Right lobe of liver (tissue), 6 donors: ENCODE measurements at regions not wholly inside any gene's neighbourhood (a gene's known extent, or its start where the extent isn't known, plus 50 kb on each side); places are given as distances from the start of the nearest gene placed in this dataset.

Source experiments
- ATAC-seq, 4 donors: fragments of 200-7000 bp; cut with Tn5 transposase; one replicate each; pipeline ENCODE4 v1.9.1; 2020; ENCODE audit warnings: mild to moderate bottlenecking in 4 of 4, moderate library complexity in 4 of 4
- DNase-seq, 3 donors: peaks; one replicate each; pipeline ENCODE4 v3.0.0-alpha.2; 2020
- H3K27ac ChIP-seq, 3 donors: fragments of 200-600 bp; one replicate each; pipeline ENCODE4 v1.8.0; 2022
- H3K27me3 ChIP-seq, 2 donors: fragments of 200-600 bp; one replicate each; pipeline ENCODE4 v1.8.0; 2022
- H3K36me3 ChIP-seq, 4 donors: fragments of 200-600 bp; sonication (generic) in 1 of 4; one replicate each; pipeline versions ENCODE4 v1.5.1 to v1.8.0; 2017 to 2022; ENCODE audit warnings: control low read depth in 1 of 4
- H3K4me1 ChIP-seq, 4 donors: fragments of 200-600 bp; sonication (generic) in 1 of 4; one replicate each; pipeline versions ENCODE4 v1.5.1 to v1.8.0; 2017 to 2022; ENCODE audit warnings: control low read depth in 1 of 4
- H3K4me3 ChIP-seq, 3 donors: fragments of 200-600 bp; one replicate each; pipeline ENCODE4 v1.8.0; 2022
- H3K9me3 ChIP-seq, 4 donors: fragments of 200-600 bp; sonication (generic) in 1 of 4; one replicate each; pipeline versions ENCODE4 v1.5.1 to v1.8.0; 2017 to 2022; ENCODE audit warnings: control low read depth in 1 of 4
- CTCF ChIP-seq, 4 donors: fragments of 200-600 bp in 3 of 4; fragments of 450-650 bp in 1 of 4; IDR thresholded peaks; one replicate each; pipeline versions ENCODE4 v1.5.1 to v1.8.0; 2016 to 2022; ENCODE audit warnings: antibody characterized with exemption in 4 of 4, mild to moderate bottlenecking in 2 of 4
- POLR2A ChIP-seq: fragments of 450-650 bp; IDR thresholded peaks from one replicate; pipeline ENCODE4 v1.6.1; 2017; ENCODE audit warnings: antibody characterized with exemption, mild to moderate bottlenecking
- WGBS: methylation state at CpG from one replicate; pipeline ENCODE4 v1.1.6; 2018; ENCODE audit warnings: low coverage, low lambda C conversion rate; ENCODE audit not compliant: insufficient coverage; ENCODE audit errors: missing lambda C conversion rate; 5-methylcytosine and 5-hydroxymethylcytosine counted together
- intact Hi-C, 2 donors: fragments of 100-400 bp; cut with DNase I; formaldehyde crosslinking; loops; one replicate each; pipeline versions ENCODE4 v1.11.2 to v1.14.1; 2022
- donor health status: DM: no; HTN: yes; CAD: no.
- donor health status: DM: no; HTN: no; CAD: no.
- donor health status: DM: no; HTN: no; CAD: no.
- donor health status: DM: no; HTN: yes; CAD: no.
- donor health status: DM: no; HTN: yes; CAD: no.

GRCh38 chr5:68071282-68071632 lies 144.3 kb upstream of the PIK3R1 start:
- DNase-seq, result no peak
- intact Hi-C loops, result no loop called here
- Histone ChIP-seq H3K4me3 (no peak overlapping the region), H3K4me1 (peaks cover 0 to 15% (median 6%) of the 10 kb centered on the region in 4 donors), H3K36me3 (no peaks in the 10 kb centered on the region), H3K9me3 (no peaks in the 10 kb centered on the region), H3K27ac (no peak overlapping the region), H3K27me3 (no peaks in the 10 kb centered on the region)
- WGBS, result 82% methylated on average over 3 of the region's 3 CpGs
- TF ChIP-seq CTCF (IDR thresholded peaks at IDR 0.05), result no peak
- no peak for TF ChIP-seq POLR2A
- no peak for ATAC-seq

- H3K27me3 ChIP-seq, result no peaks in the 10 kb centered on the region
- DNase-seq (no peak), ATAC-seq (no peak)
- WGBS, result 44% methylated on average over 2 of the region's 2 CpGs
- no peak overlapping the region for H3K4me3 ChIP-seq
- no peaks in the 10 kb centered on the region for H3K36me3 ChIP-seq
- no peak overlapping the region for H3K27ac ChIP-seq
- no peaks in the 10 kb centered on the region for H3K9me3 ChIP-seq
- TF ChIP-seq CTCF (IDR thresholded peaks at IDR 0.05) (no peak), POLR2A (no peak)
- intact Hi-C loops, result no loop called here
- H3K4me1 ChIP-seq, result peaks cover 0 to 15% (median 6%) of the 10 kb centered on the region in 4 donors
Observed at GRCh38 chr5:68070591-68071281, 144.8 kb upstream of the PIK3R1 start.

DNA sequence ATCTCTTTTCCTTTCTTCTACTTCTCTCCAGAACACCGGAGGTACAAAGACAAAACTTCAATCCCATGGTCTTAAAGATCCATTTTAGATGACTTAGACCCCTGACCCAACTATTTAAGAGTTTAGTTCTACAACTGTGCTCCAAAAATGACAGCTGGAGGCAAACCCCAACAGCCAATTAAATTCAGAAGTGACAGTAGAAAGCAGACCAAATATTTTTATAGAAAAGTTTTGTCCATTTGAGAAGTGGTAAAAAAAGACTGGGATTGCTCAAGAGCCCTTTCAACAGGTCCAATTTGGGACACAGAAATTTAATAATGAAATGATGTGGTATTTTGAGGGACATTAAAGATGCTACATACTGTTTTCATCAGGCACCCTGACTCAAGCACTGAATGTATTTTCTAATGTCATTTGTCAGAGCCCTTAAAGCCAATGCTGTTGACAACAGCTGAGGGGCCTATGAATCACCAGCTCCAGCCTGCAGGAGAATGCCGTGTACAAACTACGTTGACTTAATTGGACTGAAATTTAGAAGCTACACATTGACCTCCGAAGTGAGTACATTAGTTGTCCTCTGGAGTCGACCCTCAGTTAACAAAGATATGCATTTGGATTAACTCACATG lies 147.5 kb upstream of the PIK3R1 start:
- H3K27ac ChIP-seq, result no peak overlapping the region
- ATAC-seq (no peak), DNase-seq (no peak)
- H3K4me1 ChIP-seq, result no peaks in the 10 kb centered on the region
- intact Hi-C loops, result no loop called here
- no peaks in the 10 kb centered on the region for H3K9me3 ChIP-seq
- TF ChIP-seq CTCF (IDR thresholded peaks at IDR 0.05) (no peak), POLR2A (no peak)
- H3K36me3 ChIP-seq, result no peaks in the 10 kb centered on the region
- no peak overlapping the region for H3K4me3 ChIP-seq
- WGBS, result 78% methylated on average over 5 of the region's 5 CpGs
- no peaks in the 10 kb centered on the region for H3K27me3 ChIP-seq

- Histone ChIP-seq H3K4me1 (no peaks in the 10 kb centered on the region), H3K36me3 (no peaks in the 10 kb centered on the region), H3K9me3 (no peaks in the 10 kb centered on the region), H3K4me3 (no peak overlapping the region), H3K27ac (no peak overlapping the region), H3K27me3 (no peaks in the 10 kb centered on the region)
- DNase-seq (no peak), ATAC-seq (peak in 2 of 4 donors; percentile 51 to 57)
- intact Hi-C loops, result no loop called here
- TF ChIP-seq CTCF (IDR thresholded peaks at IDR 0.05) (no peak), POLR2A (no peak)
- WGBS, result 27% methylated on average over 1 of the region's 1 CpG
Observed at GRCh38 chr5:68067291-68067690, 148.3 kb upstream of the PIK3R1 start.
